Trophoblast cell (in vitro differentiated cells and primary cell): ENCODE measurements at regions not wholly inside any gene's neighbourhood (a gene's known extent, or its start where the extent isn't known, plus 50 kb on each side); places are given as distances from the start of the nearest gene placed in this dataset.

Experiments used
- DNase-seq, 2 donors: peaks; one replicate each; pipeline ENCODE4 v3.0.0-alpha.2; 2016
- H2AFZ ChIP-seq: 2 replicates; pipeline ENCODE4 v1.6.1; 2013; ENCODE audit warnings: low read length, moderate library complexity, mild to moderate bottlenecking; ENCODE audit not compliant: insufficient read depth, poor library complexity
- H2AK5ac ChIP-seq: 2 replicates; pipeline ENCODE4 v1.6.1; 2013; ENCODE audit warnings: mild to moderate bottlenecking, low read length
- H2BK120ac ChIP-seq: 2 replicates; pipeline ENCODE4 v1.6.1; 2013; ENCODE audit warnings: low read length, mild to moderate bottlenecking, moderate library complexity; ENCODE audit not compliant: insufficient read depth, poor library complexity
- H2BK12ac ChIP-seq: 2 replicates; pipeline ENCODE4 v1.6.1; 2013; ENCODE audit warnings: mild to moderate bottlenecking, low read length, moderate library complexity
- H2BK5ac ChIP-seq: 2 replicates; pipeline ENCODE4 v1.6.1; 2013; ENCODE audit warnings: low read length, low read depth, moderate library complexity, mild to moderate bottlenecking; ENCODE audit not compliant: poor library complexity
- H3K14ac ChIP-seq: 2 replicates; pipeline ENCODE4 v1.6.1; 2013; ENCODE audit warnings: mild to moderate bottlenecking, low read length
- H3K18ac ChIP-seq: 2 replicates; pipeline ENCODE4 v1.6.1; 2013; ENCODE audit warnings: mild to moderate bottlenecking, low read length
- H3K23ac ChIP-seq: 2 replicates; pipeline ENCODE4 v1.6.1; 2013; ENCODE audit warnings: low read length
- H3K27ac ChIP-seq: 2 replicates; pipeline ENCODE4 v1.5.1; 2013; ENCODE audit warnings: low read depth, mild to moderate bottlenecking, inconsistent platforms, low read length, moderate library complexity
- H3K27me3 ChIP-seq: 2 replicates; pipeline ENCODE4 v1.6.1; 2013; ENCODE audit warnings: inconsistent platforms, mild to moderate bottlenecking, low read length, moderate library complexity; ENCODE audit not compliant: insufficient read depth
- H3K36me3 ChIP-seq, 2 experiments: 1 replicate in 1 of 2; 2 replicates in 1 of 2; pipeline ENCODE4 v1.6.1; 2013; ENCODE audit warnings: low read length in 2 of 2, mild to moderate bottlenecking in 2 of 2, moderate library complexity in 1 of 2; ENCODE audit not compliant: insufficient read depth in 2 of 2, control insufficient read depth in 1 of 2
- H3K4ac ChIP-seq: 2 replicates; pipeline ENCODE4 v1.6.1; 2013; ENCODE audit warnings: low read depth, mild to moderate bottlenecking, low read length, moderate library complexity
- H3K4me1 ChIP-seq, 2 experiments: 1 replicate in 1 of 2; 2 replicates in 1 of 2; pipeline ENCODE4 v1.6.1; 2013; ENCODE audit warnings: low read length in 2 of 2, mild to moderate bottlenecking in 2 of 2, moderate library complexity in 1 of 2; ENCODE audit not compliant: insufficient read depth in 2 of 2, control insufficient read depth in 1 of 2
- H3K4me2 ChIP-seq: 2 replicates; pipeline ENCODE4 v1.6.1; 2013; ENCODE audit warnings: inconsistent platforms, mild to moderate bottlenecking, low read length, moderate library complexity
- H3K4me3 ChIP-seq: 2 replicates; pipeline ENCODE4 v1.5.1; 2013; ENCODE audit warnings: mild to moderate bottlenecking, low read depth, low read length, inconsistent platforms
- H3K79me1 ChIP-seq: one replicate; pipeline ENCODE4 v1.6.1; 2013; ENCODE audit warnings: low read length
- H3K79me2 ChIP-seq: 2 replicates; pipeline ENCODE4 v1.6.1; 2013; ENCODE audit warnings: low read length, mild to moderate bottlenecking; ENCODE audit not compliant: control insufficient read depth, insufficient read depth, poor library complexity
- H3K9ac ChIP-seq: 2 replicates; pipeline ENCODE4 v1.6.1; 2013; ENCODE audit warnings: mild to moderate bottlenecking, low read length
- H3K9me3 ChIP-seq: 2 replicates; pipeline ENCODE4 v1.6.1; 2013; ENCODE audit warnings: low read depth, mild to moderate bottlenecking, control low read depth, inconsistent platforms, low read length; ENCODE audit not compliant: insufficient read depth
- H4K12ac ChIP-seq: 2 replicates; pipeline ENCODE4 v1.6.1; 2013; ENCODE audit warnings: low read depth, mild to moderate bottlenecking, low read length, moderate library complexity
- H4K8ac ChIP-seq: 2 replicates; pipeline ENCODE4 v1.6.1; 2013; ENCODE audit warnings: low read depth, mild to moderate bottlenecking, low read length, moderate library complexity
- H4K91ac ChIP-seq: one replicate; pipeline ENCODE4 v1.6.1; 2013; ENCODE audit warnings: low read depth, mild to moderate bottlenecking, low read length, moderate library complexity
- WGBS: extraction: QIAGEN DNeasy Blood & Tissue Kit; methylation state at CpG from one replicate; pipeline ENCODE4 v1.1.7; 2013; ENCODE audit warnings: missing lambda C conversion rate; ENCODE audit not compliant: insufficient read length, insufficient coverage; ENCODE audit errors: extremely low coverage; 5-methylcytosine and 5-hydroxymethylcytosine counted together

DNA sequence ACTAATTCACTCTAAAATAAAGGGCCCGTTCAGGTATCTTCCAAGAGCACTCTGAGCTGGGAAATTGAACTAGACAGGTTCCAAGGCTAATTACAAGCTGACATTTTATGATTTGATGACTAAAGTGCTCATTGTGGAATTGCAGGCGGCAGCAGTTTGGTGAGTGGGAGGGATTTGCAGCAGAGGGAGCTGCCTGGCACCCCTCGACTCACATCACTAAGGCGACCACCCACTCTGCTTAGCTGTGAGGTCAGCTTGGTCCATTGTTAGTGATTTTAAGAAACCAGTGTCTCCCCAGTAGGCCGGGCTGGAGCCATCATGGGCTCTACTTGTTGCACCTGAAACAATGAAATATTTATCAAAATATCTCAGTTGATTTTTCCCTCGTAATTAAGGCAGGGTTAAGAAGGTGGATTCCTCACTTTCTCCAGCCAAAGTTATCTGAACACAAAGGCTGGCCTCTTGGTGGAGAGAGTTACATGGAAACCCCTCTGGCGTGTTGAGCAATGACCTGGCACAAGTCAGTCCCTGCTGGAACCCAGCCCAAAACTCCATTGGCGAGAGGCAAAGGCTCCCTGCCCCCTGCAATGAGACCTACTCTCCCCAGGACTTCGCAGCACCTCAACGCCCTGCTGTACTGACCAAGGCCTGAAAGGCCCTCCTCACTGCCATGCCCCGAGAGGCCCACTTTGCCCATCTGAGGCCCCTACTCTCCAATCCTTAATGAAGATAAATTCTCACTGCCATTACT, 65.0 kb upstream of the ATP2B2 start:
- no peak for DNase-seq
- Histone ChIP-seq H3K4me1 (no peaks in the 10 kb centered on the region), H2AFZ (no peak overlapping the region), H2BK120ac (no peak overlapping the region), H3K79me1 (no peaks in the 10 kb centered on the region), H2BK5ac (no peak overlapping the region), H3K79me2 (no peaks in the 10 kb centered on the region), H3K9ac (no peak overlapping the region), H2BK12ac (no peak overlapping the region), H3K36me3 (no peaks in the 10 kb centered on the region), H2AK5ac (no peak overlapping the region), H3K14ac (no peak overlapping the region), H4K12ac (no peak overlapping the region), H3K27me3 (no peaks in the 10 kb centered on the region), H3K23ac (no peak overlapping the region), H4K8ac (no peak overlapping the region), H3K4me3 (no peak overlapping the region), H3K27ac (no peak overlapping the region), H3K18ac (no peak overlapping the region), H3K4ac (no peak overlapping the region), H3K9me3 (peaks cover 2% of the 10 kb centered on the region), H3K4me2 (no peak overlapping the region), H4K91ac (no peak overlapping the region)
- no CpG with 5 or more reads among the region's 11 CpGs for WGBS

- Histone ChIP-seq H3K36me3 (no peaks in the 10 kb centered on the region), H3K23ac (no peak overlapping the region), H3K4me3 (no peak overlapping the region), H2BK5ac (no peak overlapping the region), H3K79me2 (no peaks in the 10 kb centered on the region), H3K4me2 (no peak overlapping the region), H4K12ac (no peak overlapping the region), H3K18ac (no peak overlapping the region), H4K91ac (no peak overlapping the region), H3K14ac (no peak overlapping the region), H3K27me3 (no peaks in the 10 kb centered on the region), H3K27ac (no peak overlapping the region), H3K4me1 (no peaks in the 10 kb centered on the region), H3K9me3 (peaks cover 2% of the 10 kb centered on the region), H3K9ac (no peak overlapping the region), H3K4ac (no peak overlapping the region), H4K8ac (no peak overlapping the region), H2BK12ac (no peak overlapping the region), H2AK5ac (no peak overlapping the region), H2BK120ac (no peak overlapping the region), H3K79me1 (no peaks in the 10 kb centered on the region), H2AFZ (no peak overlapping the region)
- WGBS, result no CpG with 5 or more reads among the region's 6 CpGs
- DNase-seq, result no peak
Measured at GRCh38 chr3:10574101-10574620, 68.8 kb upstream of the ATP2B2 start.

DNA sequence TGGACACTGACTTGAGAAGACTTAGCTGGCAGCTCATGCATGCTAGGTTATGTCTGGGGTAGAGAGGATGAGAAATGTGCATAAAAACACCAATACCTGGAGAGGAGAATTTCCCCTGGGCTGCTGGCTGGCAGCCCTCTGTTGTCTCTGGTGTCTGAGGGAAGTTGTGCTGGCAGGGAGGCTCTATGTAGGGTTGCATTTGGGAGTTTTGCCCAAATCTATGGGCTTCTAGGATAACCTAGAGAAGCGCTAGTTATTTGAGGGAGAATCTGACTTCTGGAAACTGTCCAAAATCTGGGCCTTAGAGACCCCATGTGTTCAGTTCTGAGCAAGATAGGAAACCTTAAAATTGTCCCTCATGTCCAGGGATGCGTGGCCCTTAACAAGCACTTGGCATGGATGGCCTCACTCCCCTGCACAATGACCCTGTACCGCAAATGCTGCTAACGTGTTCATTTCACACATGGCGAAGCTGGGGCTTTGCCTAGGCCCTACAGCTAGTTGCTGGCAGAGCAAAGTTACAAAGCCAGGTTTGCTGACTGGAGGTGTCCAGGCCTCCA, 70.3 kb upstream of the ATP2B2 start:
- no peak overlapping the region for H3K4me2 ChIP-seq
- no peak overlapping the region for H4K91ac ChIP-seq
- no peak overlapping the region for H2AK5ac ChIP-seq
- no peak overlapping the region for H2BK12ac ChIP-seq
- no peaks in the 10 kb centered on the region for H3K4me1 ChIP-seq
- H3K4me3 ChIP-seq, result no peak overlapping the region
- H2BK5ac ChIP-seq, result no peak overlapping the region
- H3K4ac ChIP-seq, result no peak overlapping the region
- no peak overlapping the region for H4K12ac ChIP-seq
- no peaks in the 10 kb centered on the region for H3K79me2 ChIP-seq
- no peak overlapping the region for H3K14ac ChIP-seq
- no peak overlapping the region for H3K27ac ChIP-seq
- H3K36me3 ChIP-seq, result no peaks in the 10 kb centered on the region
- no peak overlapping the region for H2AFZ ChIP-seq
- no peak overlapping the region for H3K9ac ChIP-seq
- no peak overlapping the region for H3K23ac ChIP-seq
- DNase-seq, result no peak
- no peaks in the 10 kb centered on the region for H3K27me3 ChIP-seq
- H2BK120ac ChIP-seq, result no peak overlapping the region
- H3K9me3 ChIP-seq, result peaks cover under 1% of the 10 kb centered on the region
- no CpG with 5 or more reads among the region's 5 CpGs for WGBS
- H4K8ac ChIP-seq, result no peak overlapping the region
- H3K18ac ChIP-seq, result no peak overlapping the region
- H3K79me1 ChIP-seq, result no peaks in the 10 kb centered on the region

- no peak overlapping the region for H3K4ac ChIP-seq
- H3K79me1 ChIP-seq, result no peaks in the 10 kb centered on the region
- H4K8ac ChIP-seq, result no peak overlapping the region
- H2AK5ac ChIP-seq, result no peak overlapping the region
- no peak overlapping the region for H3K9ac ChIP-seq
- H3K4me2 ChIP-seq, result no peak overlapping the region
- H2AFZ ChIP-seq, result no peak overlapping the region
- WGBS, result no CpG with 5 or more reads among the region's 7 CpGs
- no peak overlapping the region for H3K23ac ChIP-seq
- H3K18ac ChIP-seq, result no peak overlapping the region
- no peak overlapping the region for H2BK120ac ChIP-seq
- no peaks in the 10 kb centered on the region for H3K9me3 ChIP-seq
- H3K4me1 ChIP-seq, result no peaks in the 10 kb centered on the region
- H3K27me3 ChIP-seq, result no peaks in the 10 kb centered on the region
- no peak for DNase-seq
- H3K14ac ChIP-seq, result no peak overlapping the region
- no peaks in the 10 kb centered on the region for H3K79me2 ChIP-seq
- H3K27ac ChIP-seq, result no peak overlapping the region
- no peak overlapping the region for H4K91ac ChIP-seq
- no peak overlapping the region for H3K4me3 ChIP-seq
- no peak overlapping the region for H2BK5ac ChIP-seq
- no peaks in the 10 kb centered on the region for H3K36me3 ChIP-seq
- H2BK12ac ChIP-seq, result no peak overlapping the region
- no peak overlapping the region for H4K12ac ChIP-seq
Measured at GRCh38 chr3:10577486-10577885, 72.1 kb upstream of the ATP2B2 start.
